HCT116 (cell line): ENCODE measurements at regions not wholly inside any gene's neighbourhood (a gene's known extent, or its start where the extent isn't known, plus 50 kb on each side); places are given as distances from the start of the nearest gene placed in this dataset.

Experiments used
- ATAC-seq: fragments of 200-7000 bp; cut with Tn5 transposase; 2 replicates; pipeline ENCODE4 v1.9.1; 2020; ENCODE audit warnings: mild to moderate bottlenecking, moderate library complexity
- BruUV-seq: library from RNA; stranded (reverse); fragments of 400-500 nt; replicated peaks from 2 replicates; lab custom pipeline; 2021; lab: Mats Ljungman, UMichigan
- CTCF ChIA-PET: fragments of 300-600 bp; sonication (Branson Sonifier 250); formaldehyde crosslinking; loops from one replicate; lab custom pipeline; 2021; ENCODE audit warnings: antibody characterized with exemption; lab: Charles Lee
- POLR2A ChIA-PET: fragments of 300-600, 350-600 bp; sonication (Branson Sonifier 250); formaldehyde crosslinking; loops from one replicate; lab custom pipeline; 2021; ENCODE audit warnings: antibody characterized with exemption; lab: Charles Lee
- RAD21 ChIA-PET, 2 experiments: fragments of 300-600 bp; sonication (Branson Sonifier 250); formaldehyde crosslinking; loops; one replicate each; lab custom pipeline; 2023; ENCODE audit warnings: low total read pairs in 2 of 2; ENCODE audit not compliant: uncharacterized antibody in 2 of 2, unreplicated experiment in 2 of 2, low non-redundant PET in 1 of 2; lab: Charles Lee
- DNase-seq: peaks from one replicate; pipeline ENCODE4 v3.0.0-alpha.2; 2010; ENCODE audit warnings: low read depth, low spot score
- H2AFZ ChIP-seq: fragments of 200-600 bp; shearing (Covaris generic), sonication (generic); 2 replicates; pipeline ENCODE4 v1.6.1; 2017; ENCODE audit warnings: low read depth, mixed run types, mixed read lengths, antibody characterized with exemption, low read length; ENCODE audit not compliant: poor library complexity, severe bottlenecking
- H3K27ac ChIP-seq: 2 replicates; pipeline ENCODE4 v1.5.1; 2012; ENCODE audit warnings: low read depth, low read length
- H3K27me3 ChIP-seq: fragments of 200-600 bp; sonication (generic); 2 replicates; pipeline ENCODE4 v1.6.1; 2016; ENCODE audit warnings: mixed run types, low read length, mixed read lengths; ENCODE audit not compliant: insufficient read depth
- H3K36me3 ChIP-seq, 2 experiments: fragments of 200-500 bp in 1 of 2; fragments of 200-600 bp in 1 of 2; sonication (Bioruptor generic) in 1 of 2; sonication (generic) in 1 of 2; 2 replicates each; pipeline versions ENCODE4 v1.5.1 to v1.6.1; 2014 to 2016; ENCODE audit warnings: low read length in 2 of 2, inconsistent platforms in 1 of 2, mixed read lengths in 1 of 2, mixed run types in 1 of 2; ENCODE audit not compliant: insufficient read depth in 2 of 2, control insufficient read depth in 1 of 2
- H3K4me1 ChIP-seq, 2 experiments: fragments of 200-600 bp in 1 of 2; sonication (generic) in 1 of 2; 2 replicates each; pipeline versions ENCODE4 v1.5.1 to v1.6.1; 2012 to 2017; ENCODE audit warnings: low read length in 2 of 2, inconsistent platforms in 1 of 2, mild to moderate bottlenecking in 1 of 2, mixed read lengths in 1 of 2, mixed run types in 1 of 2, moderate library complexity in 1 of 2; ENCODE audit not compliant: insufficient read depth in 2 of 2, control insufficient read depth in 1 of 2
- H3K4me2 ChIP-seq: fragments of 200-600 bp; sonication (generic); 2 replicates; pipeline ENCODE4 v1.6.1; 2017; ENCODE audit warnings: mixed run types, low read length, mixed read lengths
- H3K4me3 ChIP-seq, 2 experiments: fragments of 200-600 bp in 1 of 2; sonication (generic) in 1 of 2; replicated peaks in 1 of 2; 2 replicates each; pipeline ENCODE4 v1.5.1; 2011 to 2016; ENCODE audit warnings: low read length in 2 of 2, control low read depth in 1 of 2, low read depth in 1 of 2, mild to moderate bottlenecking in 1 of 2, mixed read lengths in 1 of 2, mixed run types in 1 of 2
- H3K79me2 ChIP-seq: fragments of 200-600 bp; sonication (generic); 2 replicates; pipeline ENCODE4 v1.6.1; 2017; ENCODE audit warnings: mild to moderate bottlenecking, mixed run types, low read length, moderate library complexity, mixed read lengths; ENCODE audit not compliant: insufficient read depth
- H3K9ac ChIP-seq: fragments of 200-600 bp; sonication (generic); 2 replicates; pipeline ENCODE4 v1.6.1; 2016; ENCODE audit warnings: low read length, mixed read lengths
- H3K9me2 ChIP-seq: fragments of 200-600 bp; sonication (generic), shearing (Covaris generic); 2 replicates; pipeline ENCODE4 v1.6.1; 2017; ENCODE audit warnings: mixed run types, mild to moderate bottlenecking, moderate library complexity; ENCODE audit not compliant: insufficient read depth
- H3K9me3 ChIP-seq, 2 experiments: fragments of 200-500 bp in 1 of 2; fragments of 200-600 bp in 1 of 2; sonication (Bioruptor generic) in 1 of 2; sonication (generic) in 1 of 2; 2 replicates each; pipeline ENCODE4 v1.6.1; 2014 to 2017; ENCODE audit warnings: low read length in 2 of 2, mixed read lengths in 2 of 2, inconsistent platforms in 1 of 2, low read depth in 1 of 2, mild to moderate bottlenecking in 1 of 2, mixed run types in 1 of 2, moderate library complexity in 1 of 2; ENCODE audit not compliant: control insufficient read depth in 1 of 2, insufficient read depth in 1 of 2
- H4K20me1 ChIP-seq: fragments of 200-600 bp; sonication (generic), shearing (Covaris generic); 2 replicates; pipeline ENCODE4 v1.6.1; 2017; ENCODE audit warnings: mixed run types, mild to moderate bottlenecking, moderate library complexity; ENCODE audit not compliant: insufficient read depth
- CBX3 ChIP-seq: IDR thresholded peaks from 2 replicates; pipeline ENCODE4 v1.6.1; 2012; ENCODE audit warnings: low read depth
- EGR1 ChIP-seq: IDR thresholded peaks from 2 replicates; pipeline ENCODE4 v1.6.1; 2012; ENCODE audit warnings: low read depth
- ELF1 ChIP-seq: IDR thresholded peaks from 2 replicates; pipeline ENCODE4 v1.6.1; 2012; ENCODE audit warnings: low read depth, borderline replicate concordance
- EZH2 ChIP-seq: fragments of 200-600 bp; sonication (generic); IDR thresholded peaks from 2 replicates; pipeline ENCODE4 v1.6.1; 2017; ENCODE audit warnings: antibody characterized with exemption, mixed run types
- EZH2phosphoT487 ChIP-seq: fragments of 200-600 bp; IDR thresholded peaks from 2 replicates; pipeline ENCODE4 v1.6.1; 2018; ENCODE audit warnings: antibody characterized with exemption, borderline replicate concordance
- JUND ChIP-seq: IDR thresholded peaks from 2 replicates; pipeline ENCODE4 v1.6.1; 2012
- POLR2A ChIP-seq: IDR thresholded peaks from 2 replicates; pipeline ENCODE4 v1.7.0; 2011; ENCODE audit warnings: borderline replicate concordance; ENCODE audit not compliant: insufficient read depth, insufficient read length; ENCODE audit errors: extremely low read depth
- RAD21 ChIP-seq: IDR thresholded peaks from 2 replicates; pipeline ENCODE4 v1.6.1; 2012; ENCODE audit warnings: low read depth, mild to moderate bottlenecking
- SRF ChIP-seq: IDR thresholded peaks from 2 replicates; pipeline ENCODE4 v1.6.1; 2012; ENCODE audit warnings: low read depth
- ZFX ChIP-seq: fragments of 450-650 bp; IDR thresholded peaks from 2 replicates; pipeline ENCODE4 v1.6.1; 2017
- ZNF274 ChIP-seq: fragments of 200-500 bp; sonication (Bioruptor generic); IDR thresholded peaks from 2 replicates; pipeline ENCODE4 v1.6.1; 2014; ENCODE audit warnings: mild to moderate bottlenecking, low read depth, low read length, inconsistent platforms
- intact Hi-C: fragments of 100-400 bp; cut with micrococcal nuclease; formaldehyde crosslinking; loops from 2 replicates; pipeline ENCODE4 v1.10.0; 2022
- TF ChIP-seq, protein P1 (sequence below): IDR thresholded peaks from 2 replicates; pipeline ENCODE4 v1.6.1; 2012
- TF ChIP-seq, protein P2 (sequence below): IDR thresholded peaks from 2 replicates; pipeline ENCODE4 v1.6.1; 2012
- TF ChIP-seq, protein P3 (sequence below): IDR thresholded peaks from 2 replicates; pipeline ENCODE4 v1.6.1; 2011; ENCODE audit warnings: mild to moderate bottlenecking, low read length, moderate library complexity; ENCODE audit not compliant: insufficient replicate concordance; ENCODE audit errors: extremely low read depth
- TF ChIP-seq, protein P4 (sequence below): IDR thresholded peaks from 2 replicates; pipeline ENCODE4 v1.6.1; 2012; ENCODE audit warnings: low read depth

DNA sequence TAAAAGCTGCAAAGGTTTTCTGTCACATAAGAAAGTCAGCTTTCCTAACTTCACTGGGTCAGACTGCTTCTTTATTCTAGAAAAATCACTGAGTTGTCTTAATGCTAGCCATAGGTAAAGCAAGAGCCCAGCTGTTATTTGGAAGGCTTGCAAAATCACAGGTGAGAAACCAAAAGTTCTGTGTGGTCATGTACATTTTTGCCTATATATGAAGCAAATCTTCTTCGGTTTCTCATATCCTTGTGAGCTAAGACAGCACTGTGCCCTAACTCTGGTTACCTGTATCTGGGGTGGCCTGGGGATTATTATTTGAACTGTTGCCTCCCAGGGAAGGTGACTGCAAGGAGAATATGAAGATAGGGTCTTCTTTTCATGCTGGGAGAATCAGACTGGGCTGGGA, 444.9 kb upstream of the CLINT1 start:
- BruUV-seq, result no TSS peak
- CTCF ChIA-PET, result no interaction called here
- Histone ChIP-seq H3K9me3 (no peaks in the 10 kb centered on the region), H3K4me1 (no peaks in the 10 kb centered on the region), H3K27me3 (peaks cover 18% of the 10 kb centered on the region), H3K79me2 (no peaks in the 10 kb centered on the region), H3K9ac (no peak overlapping the region), H3K4me2 (no peak overlapping the region), H2AFZ (no peak overlapping the region), H3K9me2 (no peaks in the 10 kb centered on the region), H3K4me3 (no peak overlapping the region), H4K20me1 (no peaks in the 10 kb centered on the region), H3K36me3 (no peaks in the 10 kb centered on the region), H3K27ac (no peak overlapping the region)
- no peak for ATAC-seq
- POLR2A ChIA-PET, result no interaction called here
- DNase-seq, result no peak
- RAD21 ChIA-PET, result no interaction called here
- intact Hi-C loops, result no loop called here
- TF ChIP-seq, protein P1, sequence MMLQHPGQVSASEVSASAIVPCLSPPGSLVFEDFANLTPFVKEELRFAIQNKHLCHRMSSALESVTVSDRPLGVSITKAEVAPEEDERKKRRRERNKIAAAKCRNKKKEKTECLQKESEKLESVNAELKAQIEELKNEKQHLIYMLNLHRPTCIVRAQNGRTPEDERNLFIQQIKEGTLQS, result no peak
- TF ChIP-seq RAD21 (no peak), ELF1 (no peak), EZH2 (no peak), JUND (no peak), EZH2phosphoT487 (no peak), ZFX (no peak)
- TF ChIP-seq, protein P2, sequence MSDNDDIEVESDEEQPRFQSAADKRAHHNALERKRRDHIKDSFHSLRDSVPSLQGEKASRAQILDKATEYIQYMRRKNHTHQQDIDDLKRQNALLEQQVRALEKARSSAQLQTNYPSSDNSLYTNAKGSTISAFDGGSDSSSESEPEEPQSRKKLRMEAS, result no peak

DNA sequence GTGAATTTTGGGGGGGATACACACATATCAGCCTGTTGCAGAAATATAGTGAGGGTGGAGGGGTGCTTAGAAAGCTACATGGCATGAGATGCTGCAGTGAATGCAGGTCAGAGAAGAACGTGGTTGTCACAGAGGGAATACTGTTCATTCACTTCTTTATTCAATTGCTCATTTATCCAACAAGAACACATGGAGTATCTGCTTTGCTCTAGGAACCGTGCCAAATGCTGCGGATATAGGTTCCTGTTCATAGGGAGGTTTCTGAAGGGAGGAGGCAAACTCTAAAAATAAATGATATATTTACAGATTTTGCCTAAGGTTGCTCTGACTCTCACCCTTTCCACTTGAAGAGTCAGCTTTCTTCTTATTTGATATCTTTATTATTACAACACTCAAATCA, 444.3 kb upstream of the CLINT1 start:
- Histone ChIP-seq H3K9me2 (no peaks in the 10 kb centered on the region), H2AFZ (no peak overlapping the region), H3K36me3 (no peaks in the 10 kb centered on the region), H3K4me2 (no peak overlapping the region), H3K79me2 (no peaks in the 10 kb centered on the region), H3K27me3 (peaks cover 16% of the 10 kb centered on the region), H3K9me3 (no peaks in the 10 kb centered on the region), H3K4me3 (no peak overlapping the region), H4K20me1 (no peaks in the 10 kb centered on the region), H3K4me1 (no peaks in the 10 kb centered on the region), H3K27ac (no peak overlapping the region), H3K9ac (no peak overlapping the region)
- ChIA-PET POLR2A (no interaction called here), RAD21 (no interaction called here), CTCF (no interaction called here)
- intact Hi-C loops, result no loop called here
- TF ChIP-seq CBX3 (no peak), SRF (no peak), POLR2A (no peak), JUND (no peak), EZH2 (no peak), EGR1 (no peak), ZNF274 (no peak), ELF1 (no peak)
- TF ChIP-seq, protein P3, sequence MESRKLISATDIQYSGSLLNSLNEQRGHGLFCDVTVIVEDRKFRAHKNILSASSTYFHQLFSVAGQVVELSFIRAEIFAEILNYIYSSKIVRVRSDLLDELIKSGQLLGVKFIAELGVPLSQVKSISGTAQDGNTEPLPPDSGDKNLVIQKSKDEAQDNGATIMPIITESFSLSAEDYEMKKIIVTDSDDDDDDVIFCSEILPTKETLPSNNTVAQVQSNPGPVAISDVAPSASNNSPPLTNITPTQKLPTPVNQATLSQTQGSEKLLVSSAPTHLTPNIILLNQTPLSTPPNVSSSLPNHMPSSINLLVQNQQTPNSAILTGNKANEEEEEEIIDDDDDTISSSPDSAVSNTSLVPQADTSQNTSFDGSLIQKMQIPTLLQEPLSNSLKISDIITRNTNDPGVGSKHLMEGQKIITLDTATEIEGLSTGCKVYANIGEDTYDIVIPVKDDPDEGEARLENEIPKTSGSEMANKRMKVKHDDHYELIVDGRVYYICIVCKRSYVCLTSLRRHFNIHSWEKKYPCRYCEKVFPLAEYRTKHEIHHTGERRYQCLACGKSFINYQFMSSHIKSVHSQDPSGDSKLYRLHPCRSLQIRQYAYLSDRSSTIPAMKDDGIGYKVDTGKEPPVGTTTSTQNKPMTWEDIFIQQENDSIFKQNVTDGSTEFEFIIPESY, result no peak
- TF ChIP-seq, protein P4, sequence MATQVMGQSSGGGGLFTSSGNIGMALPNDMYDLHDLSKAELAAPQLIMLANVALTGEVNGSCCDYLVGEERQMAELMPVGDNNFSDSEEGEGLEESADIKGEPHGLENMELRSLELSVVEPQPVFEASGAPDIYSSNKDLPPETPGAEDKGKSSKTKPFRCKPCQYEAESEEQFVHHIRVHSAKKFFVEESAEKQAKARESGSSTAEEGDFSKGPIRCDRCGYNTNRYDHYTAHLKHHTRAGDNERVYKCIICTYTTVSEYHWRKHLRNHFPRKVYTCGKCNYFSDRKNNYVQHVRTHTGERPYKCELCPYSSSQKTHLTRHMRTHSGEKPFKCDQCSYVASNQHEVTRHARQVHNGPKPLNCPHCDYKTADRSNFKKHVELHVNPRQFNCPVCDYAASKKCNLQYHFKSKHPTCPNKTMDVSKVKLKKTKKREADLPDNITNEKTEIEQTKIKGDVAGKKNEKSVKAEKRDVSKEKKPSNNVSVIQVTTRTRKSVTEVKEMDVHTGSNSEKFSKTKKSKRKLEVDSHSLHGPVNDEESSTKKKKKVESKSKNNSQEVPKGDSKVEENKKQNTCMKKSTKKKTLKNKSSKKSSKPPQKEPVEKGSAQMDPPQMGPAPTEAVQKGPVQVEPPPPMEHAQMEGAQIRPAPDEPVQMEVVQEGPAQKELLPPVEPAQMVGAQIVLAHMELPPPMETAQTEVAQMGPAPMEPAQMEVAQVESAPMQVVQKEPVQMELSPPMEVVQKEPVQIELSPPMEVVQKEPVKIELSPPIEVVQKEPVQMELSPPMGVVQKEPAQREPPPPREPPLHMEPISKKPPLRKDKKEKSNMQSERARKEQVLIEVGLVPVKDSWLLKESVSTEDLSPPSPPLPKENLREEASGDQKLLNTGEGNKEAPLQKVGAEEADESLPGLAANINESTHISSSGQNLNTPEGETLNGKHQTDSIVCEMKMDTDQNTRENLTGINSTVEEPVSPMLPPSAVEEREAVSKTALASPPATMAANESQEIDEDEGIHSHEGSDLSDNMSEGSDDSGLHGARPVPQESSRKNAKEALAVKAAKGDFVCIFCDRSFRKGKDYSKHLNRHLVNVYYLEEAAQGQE, result no peak
- TF ChIP-seq, protein P1, result no peak
- DNase-seq (no peak), ATAC-seq (no peak)
- no TSS peak for BruUV-seq
